Fibroblast of skin of left biceps (primary cell): ENCODE measurements at regions not wholly inside any gene's neighbourhood (a gene's known extent, or its start where the extent isn't known, plus 50 kb on each side); places are given as distances from the start of the nearest gene placed in this dataset.

ENCODE experiments used
- DNase-seq, 2 experiments: peaks; one replicate each; pipeline ENCODE4 v3.0.0-alpha.2; 2013; ENCODE audit warnings: low read depth in 2 of 2

DNA sequence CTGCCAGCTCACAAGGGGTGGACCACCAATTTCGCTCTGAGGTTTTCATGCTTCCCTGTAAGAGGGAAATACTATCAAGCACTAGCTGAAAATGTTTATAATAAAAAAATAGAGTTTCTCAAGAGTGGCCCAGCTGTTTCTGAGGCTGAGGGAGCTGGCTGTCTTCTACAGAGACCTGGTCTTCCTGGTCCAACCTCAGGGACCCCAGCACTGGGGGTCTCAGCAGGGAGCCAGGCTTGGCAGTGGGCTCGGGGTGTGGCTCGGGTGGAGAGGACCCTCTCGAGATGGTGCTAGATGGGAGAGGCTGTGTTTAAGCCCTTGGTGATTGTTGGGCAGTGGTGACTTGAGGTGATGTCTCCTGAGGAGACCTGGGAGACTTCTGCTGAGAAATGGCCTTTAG is 87.3 kb upstream of the SHH start:
- DNase-seq = no peak

DNA sequence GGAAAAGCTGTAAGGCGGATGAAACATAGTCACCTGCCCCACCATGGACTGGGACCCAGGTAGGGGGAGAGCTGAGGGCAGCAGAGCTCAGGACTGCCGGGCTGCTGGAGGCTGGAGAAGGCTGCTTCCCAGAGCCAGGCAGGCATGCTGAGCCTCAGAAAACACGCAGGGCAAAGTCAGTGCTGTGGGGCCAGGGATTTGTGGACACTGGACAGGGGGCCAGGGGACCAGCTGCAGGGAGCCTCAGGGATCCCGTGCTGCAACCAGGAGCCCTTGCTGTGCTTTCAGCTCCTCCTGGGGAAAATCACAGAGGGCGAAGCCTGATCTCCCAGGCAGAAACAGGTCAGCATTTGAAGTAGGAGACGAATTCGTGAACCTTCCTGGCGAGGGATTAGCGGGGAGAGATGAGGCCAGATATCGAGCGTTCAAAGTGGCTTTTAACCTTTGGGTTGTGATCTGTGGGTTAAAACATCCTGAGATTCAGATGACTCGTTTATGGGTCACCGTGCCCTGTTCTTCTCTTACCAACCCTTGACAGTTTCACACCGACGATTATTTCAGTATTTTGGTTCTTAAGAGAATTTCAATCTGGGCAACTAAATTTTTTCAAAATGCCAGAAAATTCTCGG is 85.6 kb upstream of the SHH start:
- no peak for DNase-seq

DNA sequence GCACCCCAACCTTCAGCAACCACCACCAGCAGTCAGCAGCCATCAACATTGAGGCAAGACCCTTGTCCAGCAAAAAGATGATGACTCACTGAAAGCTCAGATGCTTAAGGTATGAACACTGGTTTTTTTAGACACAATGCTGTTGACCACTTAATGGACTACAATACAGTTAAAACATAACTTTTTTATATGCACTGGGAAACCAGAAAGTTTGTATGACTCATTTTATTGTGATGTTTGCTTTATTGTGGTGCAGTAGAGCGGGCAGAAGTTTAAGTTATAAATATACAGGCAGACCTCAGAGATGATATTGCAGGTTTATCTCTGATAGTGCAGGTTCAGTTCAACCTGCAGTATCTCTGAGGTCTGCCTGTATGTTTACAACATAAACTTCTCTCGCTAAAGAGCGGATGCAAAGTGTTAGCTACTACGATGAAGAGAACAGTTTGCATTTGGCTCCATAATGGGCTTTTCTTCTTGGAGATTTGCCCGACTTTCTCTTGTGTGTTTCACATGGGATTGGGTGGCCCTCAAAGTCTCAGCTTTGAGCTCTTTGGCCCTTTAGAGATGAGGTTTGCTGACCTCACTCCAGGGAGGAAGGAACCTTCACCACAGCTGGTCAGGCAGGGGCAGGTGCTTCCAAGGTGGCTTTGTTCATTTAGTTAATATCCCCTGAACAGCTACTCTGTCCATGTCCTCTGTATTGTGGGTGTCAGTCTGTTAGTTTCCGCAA is 84.4 kb upstream of the SHH start:
- no peak for DNase-seq

DNA sequence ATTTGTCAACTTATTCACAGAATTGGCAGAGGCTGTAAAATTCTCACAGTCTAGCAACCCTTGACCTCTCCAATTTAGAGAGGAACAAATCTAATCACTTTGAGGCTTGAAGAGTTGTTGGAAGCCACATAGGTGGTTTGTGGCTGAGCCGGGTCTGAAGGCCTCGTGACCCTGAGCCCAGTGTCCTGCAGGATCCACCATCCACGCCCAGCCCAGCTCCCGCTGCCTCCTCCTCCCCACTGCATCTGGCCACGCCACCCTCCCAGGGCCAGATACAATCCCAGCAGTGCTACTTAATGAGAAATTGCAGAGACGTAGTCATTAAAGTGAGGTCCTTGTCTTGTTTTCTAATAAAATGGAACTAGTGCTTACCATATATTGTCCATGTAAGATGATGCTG is 81.4 kb upstream of the SHH start:
- no peak for DNase-seq

DNA sequence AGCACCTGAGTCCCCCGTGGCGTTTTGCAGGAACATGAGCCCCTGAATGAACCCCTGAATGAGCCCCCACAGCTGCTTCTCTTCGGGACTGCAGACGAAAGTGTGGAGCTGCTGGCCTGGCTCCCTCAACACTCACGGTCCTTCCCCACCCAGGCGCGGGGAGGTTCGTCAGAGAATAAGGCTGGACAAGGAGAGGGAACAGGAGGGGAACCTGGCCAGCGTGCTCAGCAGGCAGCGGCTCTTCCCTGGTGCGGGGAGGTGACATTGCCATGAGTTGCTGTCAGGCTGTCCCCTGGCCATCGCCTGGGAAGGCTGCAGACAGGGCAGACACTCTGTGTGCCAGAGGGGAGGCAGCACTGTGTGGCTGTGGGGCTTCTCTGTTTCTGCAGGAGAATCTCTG is 80.9 kb upstream of the SHH start:
- no peak for DNase-seq

DNA sequence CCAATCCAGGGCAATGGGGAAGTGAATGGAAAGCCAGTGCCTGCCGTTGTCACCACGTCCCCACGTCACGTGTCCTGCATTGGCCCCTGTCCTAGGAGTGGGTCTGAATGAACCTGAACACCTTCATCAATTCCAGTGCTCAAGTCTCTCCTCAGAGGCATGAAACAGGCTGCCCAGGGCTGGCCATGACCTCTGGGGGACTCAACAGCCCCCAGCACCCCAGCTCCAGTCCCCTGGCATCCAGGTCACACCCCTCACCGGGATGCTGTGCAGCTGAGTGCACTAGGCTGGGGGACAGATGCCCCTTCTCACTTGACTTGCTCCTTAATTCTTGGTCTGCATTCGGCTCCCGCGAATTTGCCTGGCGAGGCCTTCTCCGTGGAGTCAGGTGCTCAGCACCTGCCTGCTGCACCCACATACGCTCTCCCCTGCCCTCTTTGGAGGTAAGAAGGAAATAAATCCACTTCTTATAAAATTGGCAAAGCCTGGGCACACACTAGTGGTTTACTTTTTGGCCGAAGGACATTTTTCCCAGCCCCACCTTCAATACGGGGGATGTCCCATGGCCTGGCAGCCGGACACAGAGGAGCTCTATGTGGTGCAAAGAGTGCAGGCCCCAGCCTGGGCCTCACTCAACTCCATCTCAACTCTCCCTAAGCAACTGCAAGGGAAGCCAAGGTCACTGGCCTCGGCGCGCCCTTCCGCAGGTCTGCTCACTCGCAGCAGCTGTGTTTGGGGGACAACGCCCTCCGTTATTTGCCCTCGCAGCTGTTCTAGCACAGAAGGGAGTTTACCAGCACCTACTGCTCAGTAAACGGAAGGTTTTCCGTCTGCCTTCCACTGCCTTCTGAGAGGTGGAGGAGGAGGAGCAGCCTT is 77.6 kb upstream of the SHH start:
- DNase-seq = no peak

DNA sequence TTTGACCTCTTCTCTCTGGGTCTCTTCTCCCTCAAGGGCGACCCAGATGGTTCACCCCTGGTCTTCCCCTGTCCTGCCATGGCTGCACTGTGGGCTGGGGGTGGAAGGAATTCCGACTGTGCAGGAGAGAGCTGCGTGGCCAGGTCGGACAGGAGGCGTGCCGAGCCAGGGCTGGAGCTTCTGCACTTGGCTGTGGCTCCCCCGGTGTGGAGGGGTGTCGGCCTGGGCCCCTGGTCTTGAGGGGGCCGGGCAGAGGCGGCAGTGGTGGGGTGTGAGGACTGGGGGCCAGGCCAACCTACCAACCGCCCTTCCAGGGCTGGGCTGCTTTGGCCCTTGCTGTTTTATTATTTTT is 74.9 kb upstream of the SHH start:
- DNase-seq = no peak

DNA sequence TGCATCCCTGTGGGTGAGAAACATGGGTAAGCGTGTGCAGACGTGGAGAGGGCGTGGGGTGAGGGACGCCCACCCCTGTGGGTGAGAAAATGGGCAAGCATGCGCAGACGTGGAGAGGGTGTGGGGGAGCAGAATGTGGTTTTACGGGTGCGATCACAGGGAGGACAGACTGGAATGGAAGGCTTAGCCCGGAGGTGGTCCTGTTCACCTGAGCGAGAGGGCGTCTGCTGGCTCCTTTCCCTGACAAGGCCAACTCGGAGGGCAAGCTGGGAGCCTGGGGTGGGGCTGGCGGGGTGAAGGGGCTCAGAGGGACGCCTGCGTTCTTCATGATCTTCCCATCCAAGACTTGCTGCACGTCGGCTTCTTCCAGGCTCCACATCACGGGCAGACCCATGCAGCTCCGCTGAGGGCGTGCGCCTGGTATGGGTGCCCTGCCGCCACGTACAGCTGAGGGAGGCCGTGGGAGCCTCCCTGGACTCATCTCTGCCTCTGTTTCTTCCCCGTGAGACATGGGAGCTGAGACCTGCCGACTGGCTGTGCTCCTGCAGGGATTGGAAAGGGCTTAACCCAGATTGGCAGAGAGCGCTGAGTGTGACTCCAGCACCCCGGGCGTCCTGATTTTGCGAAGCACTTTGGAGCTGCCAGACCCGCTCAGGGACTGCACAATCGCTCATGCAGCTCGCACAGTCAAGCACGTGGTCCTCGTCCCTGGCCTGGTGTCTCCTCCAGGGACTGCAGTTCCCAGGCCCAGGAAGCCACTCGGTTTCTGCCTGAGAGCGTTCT is 74.3 kb upstream of the SHH start:
- no peak for DNase-seq

DNA sequence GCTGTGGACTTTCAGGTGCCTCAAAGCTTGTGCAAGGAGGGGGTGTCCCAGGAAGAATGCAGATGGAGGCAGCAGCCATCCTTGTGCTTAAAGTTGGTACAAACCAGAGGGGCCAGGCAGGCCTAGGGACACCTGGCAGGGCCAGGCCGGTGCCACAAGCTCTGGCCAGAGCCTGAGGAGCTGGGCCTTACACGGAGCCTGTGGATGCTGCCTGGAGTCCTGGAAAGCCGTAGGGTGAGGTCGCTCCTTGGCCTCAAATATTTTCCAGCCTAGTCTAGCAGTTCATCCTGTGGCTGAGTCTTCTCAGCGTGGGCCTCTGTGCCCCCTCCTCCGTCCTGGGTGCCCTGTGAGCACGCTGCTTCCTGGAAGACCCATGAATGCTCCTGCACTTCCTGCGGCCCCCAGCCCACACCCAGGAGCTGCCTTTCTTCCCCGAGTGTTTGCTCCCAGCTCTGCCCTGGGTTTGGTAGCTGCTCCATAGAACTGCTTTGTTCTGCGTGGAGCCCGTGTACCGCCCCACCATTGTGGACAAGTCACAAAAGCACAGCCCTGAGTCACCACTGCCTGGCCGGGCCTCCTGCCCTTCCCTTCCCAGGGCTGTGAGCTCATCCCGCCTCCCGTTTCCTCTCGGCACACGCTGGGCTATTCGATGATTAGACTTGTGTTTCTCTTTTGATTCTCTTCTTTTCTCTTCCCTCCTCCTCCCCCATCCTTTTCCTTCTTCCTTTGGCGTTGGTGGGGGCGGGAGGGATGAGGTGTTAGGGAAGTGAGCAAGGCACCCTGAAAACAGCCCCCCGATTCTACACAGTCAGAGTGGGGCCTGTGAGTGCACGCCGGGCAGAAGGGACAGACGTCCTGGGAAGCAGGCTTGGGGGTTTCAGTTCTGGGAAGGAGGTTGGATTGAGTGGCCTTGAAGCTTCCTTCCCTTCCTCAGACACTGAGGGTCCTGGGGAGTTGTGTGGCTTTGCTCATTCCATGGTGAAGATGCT is 73.2 kb upstream of the SHH start:
- no peak for DNase-seq

DNA sequence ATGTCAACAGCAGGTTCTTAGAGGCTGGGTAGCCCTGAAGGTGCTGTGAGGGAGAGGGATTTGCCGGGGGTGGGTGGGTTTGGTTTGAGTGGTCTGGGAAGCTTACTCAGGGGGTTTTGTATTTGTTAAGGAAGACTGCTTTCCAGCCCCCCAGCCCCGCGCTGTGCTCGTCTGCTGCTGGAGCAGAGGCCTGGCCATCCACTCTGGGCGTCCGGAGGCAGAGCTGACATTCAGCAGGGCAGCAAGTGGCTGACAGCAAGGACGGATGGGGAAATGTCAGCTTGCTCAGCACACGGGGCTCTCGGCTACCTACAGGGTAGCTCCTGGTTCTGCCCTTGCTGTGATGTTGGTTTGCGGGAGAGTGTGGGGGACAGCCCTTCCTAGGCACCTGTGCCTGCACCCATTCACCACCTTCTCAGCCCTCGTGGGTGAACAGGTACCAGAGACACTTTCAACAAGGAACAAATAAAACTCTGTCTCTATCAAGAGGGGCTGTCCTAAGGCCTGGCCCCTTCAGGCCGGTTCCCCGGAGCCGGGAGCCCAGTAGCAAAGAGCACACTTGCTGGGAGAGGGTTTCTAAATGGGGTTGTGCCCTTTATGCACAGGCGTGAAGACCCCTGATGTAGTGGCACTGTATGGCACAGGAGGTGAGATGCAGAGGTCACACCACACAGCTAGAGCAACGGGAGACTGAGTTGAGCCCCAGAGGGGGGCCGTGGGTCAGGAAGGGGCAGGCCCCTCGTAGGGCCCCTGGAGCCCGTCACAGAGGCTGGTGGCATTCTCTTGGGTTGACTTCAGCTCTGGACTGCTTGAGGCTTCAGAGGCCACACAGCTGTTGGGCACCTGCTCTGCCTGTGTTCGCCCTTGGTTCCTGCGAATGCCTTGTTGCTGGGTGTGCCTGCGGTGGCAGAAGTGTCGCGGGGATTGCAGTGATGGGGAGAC is 72.2 kb upstream of the SHH start:
- DNase-seq = no peak

DNA sequence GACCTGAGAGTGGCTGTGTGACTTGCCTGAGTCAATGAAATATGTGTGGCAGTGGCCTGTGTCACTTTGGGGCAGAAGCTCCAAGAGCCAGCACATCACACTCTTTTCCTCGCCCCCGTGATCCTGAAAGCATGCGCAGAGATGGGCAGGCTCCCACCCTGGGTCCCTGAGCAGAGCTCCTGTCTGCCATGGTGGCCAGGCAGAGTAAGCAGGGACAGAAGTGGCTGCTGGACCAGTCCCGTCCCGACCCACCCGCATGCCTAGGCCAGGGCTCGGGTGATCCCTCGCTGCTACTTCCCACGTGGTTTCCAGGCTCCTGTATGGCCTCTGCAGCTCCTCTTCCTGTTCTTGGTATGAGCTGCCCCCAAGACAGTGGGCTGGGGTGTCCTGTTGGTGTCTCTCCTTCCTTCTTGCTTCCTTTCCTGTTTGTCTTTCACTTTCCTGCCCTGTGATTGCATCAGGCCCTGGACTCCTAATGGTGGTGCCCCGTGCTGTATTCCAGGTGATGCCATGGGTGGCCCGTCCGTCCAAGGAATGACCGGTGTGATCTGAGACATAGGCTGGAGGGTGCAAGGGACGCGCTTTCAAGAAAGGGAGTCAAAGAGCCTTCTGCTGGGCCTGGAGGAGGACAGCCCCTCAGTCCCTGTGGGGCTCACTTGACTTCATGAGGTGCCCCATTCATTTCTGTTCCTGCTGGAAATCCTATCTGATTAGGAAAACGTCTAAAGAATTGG is 71.4 kb upstream of the SHH start:
- no peak for DNase-seq

DNA sequence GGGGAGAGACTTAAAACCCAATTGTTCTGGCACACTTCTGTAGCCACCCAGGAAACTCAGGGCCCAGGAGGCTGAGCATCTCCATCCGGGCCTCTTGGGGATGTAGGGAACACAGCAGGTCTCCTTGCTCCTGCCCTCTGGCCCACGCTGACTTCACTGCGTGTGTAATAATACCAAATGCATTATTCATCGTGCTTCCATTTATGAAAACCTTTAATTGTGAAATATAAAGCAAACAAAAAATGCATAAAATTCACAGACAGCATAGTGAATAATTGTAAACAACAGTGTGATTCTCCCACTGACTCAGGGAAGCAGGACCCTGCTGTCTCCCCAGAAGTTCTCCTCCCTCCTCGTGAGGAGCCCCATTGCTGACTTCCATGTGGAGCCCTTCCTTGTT is 70.3 kb upstream of the SHH start:
- DNase-seq = no peak

DNA sequence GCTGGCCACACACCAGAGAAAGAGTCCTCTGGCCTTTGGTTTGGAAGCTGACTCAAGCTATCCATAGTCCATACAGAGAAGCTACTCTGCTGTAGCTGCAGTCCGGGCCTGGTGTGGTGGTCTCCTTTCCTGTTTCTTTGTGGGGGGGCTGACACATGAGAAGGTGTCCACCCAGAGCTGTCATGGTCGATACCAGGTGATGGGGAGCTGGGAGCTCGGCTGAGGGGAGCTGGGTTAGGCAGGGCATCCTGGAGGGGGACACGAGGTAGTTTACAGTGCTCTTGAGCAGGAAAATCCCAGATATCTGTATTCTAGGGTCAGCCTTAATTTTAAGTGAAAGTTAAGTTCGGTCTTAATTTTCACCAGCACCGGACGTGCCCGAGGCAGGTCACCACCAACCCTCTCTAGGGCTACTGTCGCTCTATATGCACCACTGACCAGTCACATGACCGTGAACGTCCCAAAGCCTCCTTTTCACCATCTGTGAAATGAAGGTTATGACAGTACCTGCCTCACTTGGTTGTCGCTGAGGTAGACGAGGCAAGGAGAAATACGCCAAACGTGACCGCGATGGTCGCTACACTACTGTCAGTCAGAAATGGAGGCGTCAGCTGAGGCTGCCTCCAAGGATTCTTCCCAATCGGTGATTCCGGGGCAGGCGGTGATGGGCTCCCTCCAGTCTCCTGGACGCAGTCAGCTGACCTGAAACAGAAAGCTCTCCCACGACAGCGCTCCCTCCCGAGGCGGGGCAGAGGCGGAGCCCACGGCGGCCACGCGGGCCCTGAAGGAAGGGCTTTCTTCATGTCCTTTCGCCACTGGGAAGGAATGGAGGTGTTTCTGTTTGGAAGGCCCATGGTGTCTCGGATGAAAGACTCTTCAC is 69.4 kb upstream of the SHH start:
- no peak for DNase-seq

DNA sequence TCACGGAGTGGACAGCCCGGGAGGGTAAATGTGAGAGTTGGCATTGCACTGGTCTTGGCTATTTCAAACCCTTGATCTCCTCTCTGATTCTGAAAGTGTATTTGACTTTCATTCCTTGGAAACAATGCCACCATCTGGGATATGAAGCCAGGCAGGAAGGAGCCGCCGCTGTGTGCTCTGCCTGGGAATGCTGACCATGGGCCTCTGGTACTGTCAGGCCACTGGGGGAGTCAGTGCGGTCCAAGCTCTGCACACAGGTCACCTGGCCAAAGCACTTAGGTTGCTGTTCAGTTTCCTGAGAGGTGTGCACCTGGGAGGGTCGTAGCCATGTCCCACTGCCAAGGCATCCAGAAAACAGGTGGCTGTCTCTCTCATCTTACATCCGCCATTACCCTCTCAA is 68.5 kb upstream of the SHH start:
- DNase-seq = no peak

DNA sequence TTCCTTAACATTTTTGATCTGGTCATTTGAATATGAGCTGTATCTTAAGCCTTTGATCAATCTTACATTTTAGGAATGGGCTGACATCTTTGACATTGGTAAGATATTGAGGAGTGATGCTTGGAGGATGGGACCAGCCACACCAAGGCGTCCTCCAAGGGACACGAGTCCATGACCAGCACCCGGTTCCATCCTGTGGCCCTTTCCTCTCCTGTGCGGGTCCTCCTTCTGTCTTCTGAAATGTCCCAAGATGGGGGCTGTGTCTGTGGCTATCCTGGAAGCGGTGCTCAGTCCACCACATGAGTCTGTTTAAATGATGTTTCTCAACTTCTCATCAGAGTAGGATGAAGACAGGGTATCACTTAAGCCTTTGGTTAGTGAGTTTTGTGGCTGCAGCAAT is 67.3 kb upstream of the SHH start:
- no peak for DNase-seq

DNA sequence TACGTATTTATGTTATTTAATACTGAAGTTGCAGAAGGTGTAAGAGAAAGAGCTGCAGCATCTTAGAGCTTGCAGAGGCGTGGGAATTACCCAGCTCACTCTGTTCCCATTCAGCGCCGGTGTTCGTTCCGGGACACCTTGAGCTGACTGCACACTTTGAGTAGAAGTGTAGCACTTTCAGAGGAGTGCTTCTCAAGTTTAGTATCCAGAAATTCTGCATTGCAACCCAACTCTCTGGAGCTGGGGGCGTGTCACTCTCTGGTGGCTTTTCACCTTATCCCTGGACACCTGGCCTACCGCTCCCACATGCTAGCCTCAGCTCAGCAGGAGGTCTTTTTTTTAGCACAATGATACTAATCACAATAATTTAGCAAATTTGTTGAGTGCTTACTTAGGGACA is 66.4 kb upstream of the SHH start:
- DNase-seq = no peak

DNA sequence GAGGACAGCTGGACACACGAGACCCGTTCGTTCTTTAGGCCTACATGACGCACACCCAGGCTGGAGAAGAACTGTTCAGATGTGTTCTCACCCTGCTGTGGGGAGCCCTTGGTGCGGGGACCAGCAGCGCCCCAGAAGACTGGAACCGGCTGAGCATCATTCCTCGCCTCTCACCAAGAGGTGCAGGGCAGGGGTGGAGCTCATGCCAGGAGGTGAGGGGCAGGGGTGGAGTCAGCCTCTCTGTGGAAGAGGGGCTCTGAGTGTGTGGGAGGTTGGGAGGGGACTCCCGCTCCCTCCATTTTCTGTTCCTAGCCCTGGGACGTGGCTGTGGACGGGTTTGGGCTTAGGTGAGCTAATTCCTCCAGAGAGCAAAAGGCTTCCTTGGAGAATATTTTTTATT is 66.0 kb upstream of the SHH start:
- no peak for DNase-seq

DNA sequence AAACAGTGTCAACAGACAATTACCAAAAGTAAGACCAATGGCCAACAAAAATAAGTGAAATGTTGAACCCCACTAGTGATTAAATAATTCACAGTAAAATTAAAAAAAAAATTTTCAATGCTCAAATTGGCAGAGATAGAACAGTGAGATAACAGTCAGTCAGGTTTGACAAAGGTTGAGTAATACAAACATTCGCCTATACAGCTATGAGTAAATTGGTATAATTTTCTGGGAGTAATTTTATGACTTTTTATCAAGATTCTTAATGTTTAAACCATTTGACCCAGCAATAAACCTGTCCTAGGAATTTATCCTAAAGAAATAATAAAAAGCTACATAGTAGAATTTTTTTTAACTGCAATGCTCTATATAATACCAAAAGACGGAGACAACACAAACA is 64.9 kb upstream of the SHH start:
- DNase-seq = no peak
